ENCODE measurements at regions not wholly inside any gene's neighbourhood (a gene's known extent, or its start where the extent isn't known, plus 50 kb on each side); places are given as distances from the start of the nearest gene placed in this dataset.

GRCh38 chr17:70613681-70614080, 444.3 kb downstream of the KCNJ2 start:
- TF ChIP-seq CTCF (IDR thresholded peaks at IDR 0.05; ENCODE audit: low read length), result no peak
- no peak for TF ChIP-seq EZH2 (IDR thresholded peaks at IDR 0.05; ENCODE audit: borderline replicate concordance, low read length)
- no peaks in the 10 kb centered on the region for H3K9me3 ChIP-seq (ENCODE audit: low read length)
- no peaks in the 10 kb centered on the region for H3F3A ChIP-seq (ENCODE audit: insufficient read depth, low read length)
- H2AFZ ChIP-seq (ENCODE audit: low read length), result no peak overlapping the region
- no peaks in the 10 kb centered on the region for H3K79me2 ChIP-seq (ENCODE audit: insufficient read depth, low read length)
- H3K4me1 ChIP-seq (ENCODE audit: insufficient read depth, low read length, severe bottlenecking), result no peaks in the 10 kb centered on the region
- H3K9me2 ChIP-seq (ENCODE audit: low read depth, low read length), result no peaks in the 10 kb centered on the region
- no peak overlapping the region for H3K4me2 ChIP-seq (ENCODE audit: low read length)
- no peak overlapping the region for H3K9ac ChIP-seq (ENCODE audit: low read length)
- H3K4me3 ChIP-seq (ENCODE audit: low read depth, low read length, poor library complexity, severe bottlenecking), result no peak overlapping the region
- H3K27ac ChIP-seq (ENCODE audit: low read depth, low read length, poor library complexity, severe bottlenecking), result no peak overlapping the region
- H3K27me3 ChIP-seq (ENCODE audit: insufficient read depth, low read length), result no peaks in the 10 kb centered on the region
- H3K36me3 ChIP-seq (ENCODE audit: insufficient read depth, low read length), result no peaks in the 10 kb centered on the region
- H4K20me1 ChIP-seq (ENCODE audit: insufficient read depth, low read length), result no peaks in the 10 kb centered on the region

GRCh38 chr17:70615831-70616230, 446.5 kb downstream of the KCNJ2 start:
- H3K9me3 ChIP-seq (ENCODE audit: low read length), result no peaks in the 10 kb centered on the region
- no peak overlapping the region for H2AFZ ChIP-seq (ENCODE audit: low read length)
- H3K9ac ChIP-seq (ENCODE audit: low read length), result no peak overlapping the region
- no peaks in the 10 kb centered on the region for H3K27me3 ChIP-seq (ENCODE audit: insufficient read depth, low read length)
- TF ChIP-seq EZH2 (IDR thresholded peaks at IDR 0.05; ENCODE audit: borderline replicate concordance, low read length), result no peak
- no peak for TF ChIP-seq CTCF (IDR thresholded peaks at IDR 0.05; ENCODE audit: low read length)
- no peak overlapping the region for H3K4me3 ChIP-seq (ENCODE audit: low read depth, low read length, poor library complexity, severe bottlenecking)
- H3K27ac ChIP-seq (ENCODE audit: low read depth, low read length, poor library complexity, severe bottlenecking), result no peak overlapping the region
- no peaks in the 10 kb centered on the region for H3F3A ChIP-seq (ENCODE audit: insufficient read depth, low read length)
- no peaks in the 10 kb centered on the region for H3K4me1 ChIP-seq (ENCODE audit: insufficient read depth, low read length, severe bottlenecking)
- H3K9me2 ChIP-seq (ENCODE audit: low read depth, low read length), result no peaks in the 10 kb centered on the region
- H3K79me2 ChIP-seq (ENCODE audit: insufficient read depth, low read length), result no peaks in the 10 kb centered on the region
- no peak overlapping the region for H3K4me2 ChIP-seq (ENCODE audit: low read length)
- no peaks in the 10 kb centered on the region for H3K36me3 ChIP-seq (ENCODE audit: insufficient read depth, low read length)
- no peaks in the 10 kb centered on the region for H4K20me1 ChIP-seq (ENCODE audit: insufficient read depth, low read length)

GRCh38 chr17:70618641-70619040, 449.3 kb downstream of the KCNJ2 start:
- TF ChIP-seq CTCF (IDR thresholded peaks at IDR 0.05; ENCODE audit: low read length), result no peak
- no peak overlapping the region for H3K27ac ChIP-seq (ENCODE audit: low read depth, low read length, poor library complexity, severe bottlenecking)

More at GRCh38 chr17:70618641-70619040, 449.3 kb downstream of the KCNJ2 start:
- Histone ChIP-seq H3F3A (ENCODE audit: insufficient read depth, low read length) (no peaks in the 10 kb centered on the region), H3K27me3 (ENCODE audit: insufficient read depth, low read length) (no peaks in the 10 kb centered on the region), H3K9me3 (ENCODE audit: low read length) (no peaks in the 10 kb centered on the region), H4K20me1 (ENCODE audit: insufficient read depth, low read length) (no peaks in the 10 kb centered on the region), H2AFZ (ENCODE audit: low read length) (no peak overlapping the region), H3K4me1 (ENCODE audit: insufficient read depth, low read length, severe bottlenecking) (peaks cover 7% of the 10 kb centered on the region), H3K36me3 (ENCODE audit: insufficient read depth, low read length) (no peaks in the 10 kb centered on the region), H3K79me2 (ENCODE audit: insufficient read depth, low read length) (no peaks in the 10 kb centered on the region), H3K4me2 (ENCODE audit: low read length) (no peak overlapping the region), H3K9ac (ENCODE audit: low read length) (no peak overlapping the region), H3K4me3 (ENCODE audit: low read depth, low read length, poor library complexity, severe bottlenecking) (no peak overlapping the region), H3K9me2 (ENCODE audit: low read depth, low read length) (no peaks in the 10 kb centered on the region)

Data from OCI-LY1 (cell line).